ENCODE measurements at regions not wholly inside any gene's neighbourhood (a gene's known extent, or its start where the extent isn't known, plus 50 kb on each side); places are given as distances from the start of the nearest gene placed in this dataset.

DNA sequence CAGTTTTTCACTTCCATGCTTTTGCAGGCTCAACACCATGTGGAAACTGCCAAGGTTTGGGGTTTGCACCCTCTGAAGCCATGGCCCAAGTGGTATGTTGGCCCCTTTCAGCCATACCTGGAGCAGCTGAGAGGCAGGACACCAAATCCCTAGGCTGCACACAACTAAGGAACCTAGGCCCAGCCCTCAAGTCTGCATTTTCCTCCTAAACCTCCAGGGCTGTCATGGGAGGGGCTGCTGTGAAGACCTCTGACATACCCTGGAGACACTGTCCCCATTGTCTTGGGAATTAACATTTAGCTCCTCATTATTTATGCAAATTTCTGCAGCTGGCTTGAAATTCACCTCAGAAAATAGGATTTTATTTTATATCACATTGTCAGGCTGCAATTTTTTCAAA is 856.1 kb downstream of the TECRL start:
- TF ChIP-seq ESRRA (IDR thresholded peaks at IDR 0.05; ENCODE audit: low read length) = no peak
- TF ChIP-seq, protein P1, sequence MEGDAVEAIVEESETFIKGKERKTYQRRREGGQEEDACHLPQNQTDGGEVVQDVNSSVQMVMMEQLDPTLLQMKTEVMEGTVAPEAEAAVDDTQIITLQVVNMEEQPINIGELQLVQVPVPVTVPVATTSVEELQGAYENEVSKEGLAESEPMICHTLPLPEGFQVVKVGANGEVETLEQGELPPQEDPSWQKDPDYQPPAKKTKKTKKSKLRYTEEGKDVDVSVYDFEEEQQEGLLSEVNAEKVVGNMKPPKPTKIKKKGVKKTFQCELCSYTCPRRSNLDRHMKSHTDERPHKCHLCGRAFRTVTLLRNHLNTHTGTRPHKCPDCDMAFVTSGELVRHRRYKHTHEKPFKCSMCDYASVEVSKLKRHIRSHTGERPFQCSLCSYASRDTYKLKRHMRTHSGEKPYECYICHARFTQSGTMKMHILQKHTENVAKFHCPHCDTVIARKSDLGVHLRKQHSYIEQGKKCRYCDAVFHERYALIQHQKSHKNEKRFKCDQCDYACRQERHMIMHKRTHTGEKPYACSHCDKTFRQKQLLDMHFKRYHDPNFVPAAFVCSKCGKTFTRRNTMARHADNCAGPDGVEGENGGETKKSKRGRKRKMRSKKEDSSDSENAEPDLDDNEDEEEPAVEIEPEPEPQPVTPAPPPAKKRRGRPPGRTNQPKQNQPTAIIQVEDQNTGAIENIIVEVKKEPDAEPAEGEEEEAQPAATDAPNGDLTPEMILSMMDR (IDR thresholded peaks at IDR 0.05 in 2 of 3, conservative IDR thresholded peaks at IDR 0.05 in 1 of 3; ENCODE audit: control insufficient read depth in 2 of 3, extremely low read depth in 1 of 3, insufficient read depth in 1 of 3, low read depth in 3 of 3, low read length in 3 of 3) = no peak

Measured in GM12878 (cell line).